HPDE6-E6E7 (cell line): ENCODE measurements at regions not wholly inside any gene's neighbourhood (a gene's known extent, or its start where the extent isn't known, plus 50 kb on each side); places are given as distances from the start of the nearest gene placed in this dataset.
"Not testable (repeated sequence)": the region's sequence is repeated elsewhere in the genome, so short reads cannot be mapped to it uniquely, and the experiment has no call there.

Source experiments
- DNase-seq: peaks from one replicate; pipeline ENCODE4 v3.0.0; 2011; ENCODE audit warnings: missing footprints; ENCODE audit errors: extremely low spot score

GRCh38 chr4:78691971-78692821 lies 84.0 kb upstream of the BMP2K start:
- no peak for DNase-seq

- DNase-seq = no peak
Observed at GRCh38 chr4:78692822-78693170, 83.4 kb upstream of the BMP2K start.

- no peak for DNase-seq
Observed at GRCh38 chr4:78693777-78694456, 82.2 kb upstream of the BMP2K start.

GRCh38 chr4:78694457-78694787 lies 81.7 kb upstream of the BMP2K start:
- no peak for DNase-seq

GRCh38 chr4:78695910-78696309 lies 80.2 kb upstream of the BMP2K start:
- DNase-seq = no peak

- DNase-seq = no peak
Observed at GRCh38 chr4:78703079-78703478, 73.1 kb upstream of the BMP2K start.

- DNase-seq = no peak
Observed at GRCh38 chr4:78704317-78704716, 71.8 kb upstream of the BMP2K start.

- peak; percentile 35 for DNase-seq
Observed at GRCh38 chr4:78704981-78705683, 71.0 kb upstream of the BMP2K start.

GRCh38 chr4:78706302-78706701 lies 69.8 kb upstream of the BMP2K start:
- DNase-seq = no peak

- DNase-seq = no peak
Observed at GRCh38 chr4:78707268-78707667, 68.9 kb upstream of the BMP2K start.

GRCh38 chr4:78707793-78708192 lies 68.4 kb upstream of the BMP2K start:
- DNase-seq = no peak

GRCh38 chr4:78710536-78710935 lies 65.6 kb upstream of the BMP2K start:
- no peak for DNase-seq

GRCh38 chr4:78711676-78712075 lies 64.5 kb upstream of the BMP2K start:
- DNase-seq = no peak

- DNase-seq = not testable (repeated sequence)
Observed at GRCh38 chr4:78714598-78714997, 61.6 kb upstream of the BMP2K start.

- DNase-seq = not testable (repeated sequence)
Observed at GRCh38 chr4:78715372-78715771, 60.8 kb upstream of the BMP2K start.

- not testable (repeated sequence) for DNase-seq
Observed at GRCh38 chr4:78717712-78718111, 58.4 kb upstream of the BMP2K start.

- no peak for DNase-seq
Observed at GRCh38 chr4:78720204-78720603, 55.9 kb upstream of the BMP2K start.

GRCh38 chr4:78720994-78721677 lies 55.0 kb upstream of the BMP2K start:
- no peak for DNase-seq

- DNase-seq = no peak
Observed at GRCh38 chr4:78721747-78722146, 54.4 kb upstream of the BMP2K start.

- no peak for DNase-seq
Observed at GRCh38 chr4:78722320-78722719, 53.8 kb upstream of the BMP2K start.

- DNase-seq = no peak
Observed at GRCh38 chr4:78722878-78723277, 53.3 kb upstream of the BMP2K start.
